ENCODE measurements at regions not wholly inside any gene's neighbourhood (a gene's known extent, or its start where the extent isn't known, plus 50 kb on each side); places are given as distances from the start of the nearest gene placed in this dataset.

GRCh38 chr1:96096613-96097321, 624.8 kb upstream of the PTBP2 start:
- TF ChIP-seq POLR2A (IDR thresholded peaks at IDR 0.05) = no peak
- TF ChIP-seq CTCF (IDR thresholded peaks at IDR 0.05 in 4 of 5, conservative IDR thresholded peaks at IDR 0.05 in 1 of 5) = no peak

Measured in gastrocnemius medialis (tissue), 4 donors.